B cell (primary cell): ENCODE measurements at regions not wholly inside any gene's neighbourhood (a gene's known extent, or its start where the extent isn't known, plus 50 kb on each side); places are given as distances from the start of the nearest gene placed in this dataset.

Experiments
- ATAC-seq: fragments of 200-7000 bp; cut with Tn5 transposase; one replicate; pipeline ENCODE4 v1.10.0; 2021; ENCODE audit warnings: low read depth, mild to moderate bottlenecking, moderate number of reproducible peaks, moderate library complexity
- CTCF ChIA-PET: fragments of 350-600 bp; sonication (Branson Sonifier 250); formaldehyde crosslinking; loops from one replicate; lab custom pipeline; 2021; ENCODE audit warnings: antibody characterized with exemption, inconsistent platforms; lab: Charles Lee
- POLR2A ChIA-PET: fragments of 350-600 bp; sonication (Branson Sonifier 250); formaldehyde crosslinking; loops from one replicate; lab custom pipeline; 2021; ENCODE audit warnings: antibody characterized with exemption; lab: Charles Lee
- DNase-seq: peaks from one replicate; pipeline ENCODE4 v3.0.0; 2013
- H2AFZ ChIP-seq: 2 replicates; pipeline ENCODE4 v1.6.1; 2012; ENCODE audit warnings: mild to moderate bottlenecking, low read depth, low read length; ENCODE audit not compliant: insufficient read depth, poor library complexity, severe bottlenecking
- H3K27ac ChIP-seq, 2 donors: 1 replicate in 1 of 2; 2 replicates in 1 of 2; pipeline ENCODE4 v1.5.1; 2012 to 2013; ENCODE audit warnings: low read length in 2 of 2, mild to moderate bottlenecking in 2 of 2, moderate library complexity in 1 of 2
- H3K27me3 ChIP-seq, 4 experiments: fragments of 200-600 bp in 1 of 4; sonication (generic) in 1 of 4; replicated peaks in 1 of 4; 1 replicate in 2 of 4; 2 replicates in 2 of 4; pipeline versions ENCODE4 v1.6.1 to v1.7.0; 2013 to 2016; ENCODE audit warnings: low read length in 3 of 4, mild to moderate bottlenecking in 2 of 4, mixed read lengths in 1 of 4, moderate library complexity in 1 of 4; ENCODE audit not compliant: insufficient read depth in 4 of 4, control insufficient read depth in 3 of 4; ENCODE audit errors: control extremely low read depth in 1 of 4
- H3K36me3 ChIP-seq, 2 experiments: replicated peaks in 1 of 2; 1 replicate in 1 of 2; 2 replicates in 1 of 2; pipeline versions ENCODE4 v1.6.1 to v1.7.1; 2013; ENCODE audit warnings: low read length in 1 of 2; ENCODE audit not compliant: insufficient read depth in 2 of 2, control insufficient read depth in 1 of 2; ENCODE audit errors: control extremely low read depth in 1 of 2, extremely low read depth in 1 of 2
- H3K4me1 ChIP-seq, 2 donors: fragments of 200-600 bp in 1 of 2; sonication (generic) in 1 of 2; 1 replicate in 1 of 2; 2 replicates in 1 of 2; pipeline versions ENCODE4 v1.5.1 to v1.6.1; 2013 to 2017; ENCODE audit warnings: low read length in 2 of 2; ENCODE audit not compliant: control insufficient read depth in 2 of 2, insufficient read depth in 2 of 2
- H3K4me2 ChIP-seq: replicated peaks from 2 replicates; pipeline ENCODE3; 2012; ENCODE audit warnings: mild to moderate bottlenecking, low read depth, low read length; ENCODE audit not compliant: poor library complexity, severe bottlenecking
- H3K4me3 ChIP-seq, 5 experiments: fragments of 200-600 bp in 1 of 5; sonication (generic) in 1 of 5; 1 replicate in 3 of 5; 2 replicates in 2 of 5; pipeline versions ENCODE4 v1.5.1 to v1.7.0; 2011 to 2016; ENCODE audit warnings: low read length in 4 of 5, mild to moderate bottlenecking in 4 of 5, low read depth in 2 of 5, control low read depth in 1 of 5, moderate library complexity in 1 of 5; ENCODE audit not compliant: insufficient read depth in 1 of 5; ENCODE audit errors: control extremely low read depth in 1 of 5, extremely low read depth in 1 of 5
- H3K79me2 ChIP-seq: fragments of 200-600 bp; sonication (generic); one replicate; pipeline ENCODE4 v1.6.0; 2016; ENCODE audit warnings: low read length; ENCODE audit not compliant: control insufficient read depth, insufficient read depth
- H3K9ac ChIP-seq: fragments of 200-600 bp; sonication (generic); 2 replicates; pipeline ENCODE4 v1.6.1; 2017; ENCODE audit warnings: mild to moderate bottlenecking, low read length, moderate library complexity
- H3K9me3 ChIP-seq, 3 donors: one replicate each; pipeline versions ENCODE4 v1.6.1 to v1.7.1; 2013; ENCODE audit warnings: low read length in 2 of 3; ENCODE audit not compliant: control insufficient read depth in 2 of 3, insufficient read depth in 1 of 3; ENCODE audit errors: control extremely low read depth in 1 of 3
- H4K20me1 ChIP-seq: 2 replicates; pipeline ENCODE4 v1.6.0; 2012; ENCODE audit warnings: mild to moderate bottlenecking, low read length; ENCODE audit not compliant: insufficient read depth, control insufficient read depth, poor library complexity, severe bottlenecking
- H3K27ac Mint-ChIP-seq: one replicate; pipeline ENCODE4 v1.8.0; 2021; ENCODE audit warnings: mixed read lengths
- H3K27me3 Mint-ChIP-seq: one replicate; pipeline ENCODE4 v1.8.0; 2021; ENCODE audit warnings: mixed read lengths
- H3K4me1 Mint-ChIP-seq: one replicate; pipeline ENCODE4 v1.8.0; 2021; ENCODE audit warnings: mixed read lengths
- H3K4me3 Mint-ChIP-seq: one replicate; pipeline ENCODE4 v1.8.0; 2021; ENCODE audit warnings: mixed read lengths
- H3K9me3 Mint-ChIP-seq: one replicate; pipeline ENCODE4 v1.8.0; 2022; ENCODE audit warnings: mixed read lengths; ENCODE audit not compliant: insufficient read depth
- CTCF ChIP-seq: fragments of 200-600 bp; IDR thresholded peaks from one replicate; pipeline ENCODE4 v1.8.0; 2022; ENCODE audit warnings: antibody characterized with exemption, mild to moderate bottlenecking
- EZH2 ChIP-seq: IDR thresholded peaks from 2 replicates; pipeline ENCODE4 v1.6.1; 2012; ENCODE audit warnings: borderline replicate concordance, low read depth, mild to moderate bottlenecking, moderate library complexity, low read length; ENCODE audit not compliant: insufficient read depth, poor library complexity, severe bottlenecking
- WGBS: methylation state at CpG from one replicate; pipeline ENCODE4 v1.1.5; 2013; ENCODE audit warnings: missing lambda C conversion rate; ENCODE audit not compliant: insufficient coverage; 5-methylcytosine and 5-hydroxymethylcytosine counted together
- intact Hi-C: fragments of 100-400 bp; cut with micrococcal nuclease; formaldehyde crosslinking; loops from one replicate; pipeline ENCODE4 v1.10.0; 2022

GRCh38 chr7:17530741-17531421 lies 232.4 kb downstream of the AHR start:
- DNase-seq, result no peak
- peaks cover 4% of the 10 kb centered on the region for H3K4me1 Mint-ChIP-seq

More at GRCh38 chr7:17530741-17531421, 232.4 kb downstream of the AHR start:
- Histone ChIP-seq H3K4me1 (no peaks in the 10 kb centered on the region), H3K4me3 (no peak overlapping the region), H3K4me2 (no peak overlapping the region), H3K36me3 (no peaks in the 10 kb centered on the region), H3K79me2 (no peaks in the 10 kb centered on the region), H3K9ac (no peak overlapping the region), H4K20me1 (no peaks in the 10 kb centered on the region), H3K9me3 (no peaks in the 10 kb centered on the region), H3K27ac (no peak overlapping the region), H2AFZ (no peak overlapping the region), H3K27me3 (no peaks in the 10 kb centered on the region)
- CTCF ChIA-PET, result interaction anchor here (0.8 kb wide), 1 partner anchor 11 kb away, joined by 3 read pairs; no protein-coding TSS in a partner anchor
- Mint-ChIP-seq H3K27me3 (no peaks in the 10 kb centered on the region), H3K27ac (no peak overlapping the region), H3K9me3 (no peaks in the 10 kb centered on the region), H3K4me3 (no peak overlapping the region)
- intact Hi-C loops, result no loop called here
- 20% methylated on average over 1 of the region's 5 CpGs for WGBS
- no peak for ATAC-seq
- no peak for TF ChIP-seq EZH2
- TF ChIP-seq CTCF, result peak; percentile 21
- POLR2A ChIA-PET, result no interaction called here
